NCI-H1930 (cell line): ENCODE measurements at regions not wholly inside any gene's neighbourhood (a gene's known extent, or its start where the extent isn't known, plus 50 kb on each side); places are given as distances from the start of the nearest gene placed in this dataset.

Source experiments
- DNase-seq, 2 experiments: peaks; one replicate each; lab custom pipeline; 2025; lab: John Stamatoyannopoulos, UW

DNA sequence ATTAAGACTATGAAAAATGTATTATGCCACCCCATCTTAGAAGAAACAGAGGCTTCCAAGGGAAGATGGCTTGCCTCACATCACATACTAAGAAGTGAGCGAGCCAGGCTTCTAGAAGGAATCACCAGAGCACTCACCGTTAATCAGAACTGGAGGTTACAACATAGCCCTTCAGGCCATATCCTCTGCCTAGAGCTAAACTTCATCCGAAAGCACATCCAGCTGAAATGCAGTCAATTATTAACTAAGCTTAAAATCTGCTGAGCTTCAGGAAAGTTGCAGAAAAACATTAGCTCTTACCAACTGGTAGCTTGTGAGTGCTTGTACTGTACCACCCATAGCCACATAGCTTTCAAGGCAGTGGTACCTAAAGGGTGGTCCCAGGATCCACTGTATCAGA lies 483.2 kb downstream of the TBL1XR1 start:
- no peak for DNase-seq

- DNase-seq, result no peak
Measured at GRCh38 chr3:176712191-176712590, 485.1 kb downstream of the TBL1XR1 start.

- DNase-seq, result no peak
Measured at GRCh38 chr3:176699288-176699687, 498.0 kb downstream of the TBL1XR1 start.

DNA sequence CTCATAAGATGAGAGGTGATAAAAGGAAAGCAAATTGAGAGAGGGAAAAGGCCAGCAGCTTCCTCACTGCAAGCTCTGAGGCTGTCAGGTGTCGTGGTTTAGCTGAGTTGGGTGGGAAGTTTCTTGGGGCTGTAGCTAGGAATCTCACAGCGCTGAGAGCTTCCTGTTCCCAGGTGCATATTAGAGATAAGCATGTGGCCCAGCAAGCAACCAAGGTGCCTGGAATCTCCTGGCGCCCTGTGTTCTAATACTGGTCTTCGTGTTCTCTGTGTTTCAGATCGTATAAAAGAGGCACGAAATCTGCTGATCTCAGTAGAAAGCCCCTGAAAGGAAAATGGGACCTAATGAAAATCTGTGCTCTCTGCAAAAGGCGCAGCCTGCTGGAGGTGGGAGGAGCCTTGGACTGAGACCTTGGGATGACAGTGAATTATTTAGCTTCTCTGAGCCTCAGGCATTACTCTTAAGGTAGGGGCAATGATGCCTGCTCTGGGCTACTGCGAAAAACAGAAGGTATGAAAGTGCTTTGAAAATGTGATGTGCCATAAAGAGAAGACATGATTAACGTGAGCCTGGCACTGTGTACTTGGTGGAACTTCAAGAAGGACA lies 499.9 kb downstream of the TBL1XR1 start:
- no peak for DNase-seq

- DNase-seq, result no peak
Measured at GRCh38 chr3:176696816-176697215, 500.5 kb downstream of the TBL1XR1 start.

DNA sequence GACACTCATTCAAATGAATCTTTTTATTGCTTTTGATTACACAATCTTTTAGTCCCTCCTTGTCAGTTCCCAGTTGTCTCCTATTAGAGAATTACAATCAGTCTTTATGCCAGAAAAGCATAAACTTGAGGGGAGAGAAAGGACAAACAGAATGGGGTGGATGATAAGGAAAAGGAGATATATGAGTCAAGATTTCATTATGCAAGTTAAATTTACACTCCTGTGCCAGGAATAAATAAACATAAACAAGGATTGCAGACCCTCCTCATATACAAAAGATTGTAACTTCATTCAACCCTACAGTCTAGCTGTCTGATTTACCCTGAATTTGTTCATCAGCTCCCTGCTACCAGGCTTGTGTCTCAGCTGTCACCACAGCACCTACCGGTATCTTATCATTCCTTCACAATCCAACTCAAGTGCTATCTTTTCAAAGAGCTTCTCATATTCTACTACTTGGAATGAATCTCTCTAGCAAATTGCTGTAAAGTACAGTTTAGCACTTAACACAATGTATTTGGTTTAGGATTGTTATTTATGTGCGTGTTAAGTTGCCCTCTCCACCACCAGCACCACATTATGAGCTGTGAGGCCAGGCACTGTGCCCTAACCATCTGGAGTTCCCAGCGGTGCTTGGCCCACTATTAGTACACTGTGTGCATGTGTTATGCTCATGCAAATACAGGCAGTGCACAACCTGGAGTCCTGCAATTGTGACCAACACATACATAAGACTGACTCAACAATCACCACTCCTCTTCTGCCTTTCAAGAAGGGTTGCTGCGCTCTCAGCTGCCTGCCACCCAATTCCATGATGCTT lies 504.1 kb downstream of the TBL1XR1 start:
- DNase-seq, result no peak

DNA sequence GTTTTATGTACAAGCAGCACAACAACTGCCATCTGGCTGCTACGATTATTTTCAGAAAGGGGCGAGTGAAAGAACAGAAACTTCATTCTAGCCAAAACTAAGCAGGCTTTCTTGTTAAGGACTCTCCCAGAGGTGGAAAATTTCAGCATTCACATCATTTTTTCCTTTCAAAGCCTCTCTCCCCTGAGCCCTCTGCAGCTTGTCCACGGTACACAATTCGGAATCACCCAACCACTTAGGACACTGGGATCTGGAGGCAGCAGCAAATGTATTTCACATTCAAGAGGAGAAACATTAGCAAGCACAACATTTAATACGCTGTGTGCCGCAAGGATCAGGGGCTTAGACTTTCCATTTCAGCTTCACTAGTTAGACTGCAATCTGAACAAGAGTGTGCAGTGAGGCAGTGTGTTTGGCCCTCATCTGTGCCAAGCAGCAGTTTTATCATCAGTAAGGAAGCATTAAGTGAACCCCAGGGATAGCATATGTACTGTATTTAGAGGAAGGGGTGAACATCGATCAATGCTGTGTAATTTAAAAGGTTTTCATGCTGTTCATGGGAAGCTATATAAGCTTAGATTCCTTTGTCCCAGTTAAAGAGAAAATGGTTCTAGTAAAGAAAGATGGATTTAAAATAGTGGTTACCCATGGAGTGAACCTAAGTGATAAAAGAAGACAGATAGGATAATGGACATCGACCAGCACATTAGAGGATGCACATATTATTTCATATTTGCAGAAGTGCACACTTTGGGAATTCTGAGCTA lies 504.9 kb downstream of the TBL1XR1 start:
- DNase-seq, result no peak

DNA sequence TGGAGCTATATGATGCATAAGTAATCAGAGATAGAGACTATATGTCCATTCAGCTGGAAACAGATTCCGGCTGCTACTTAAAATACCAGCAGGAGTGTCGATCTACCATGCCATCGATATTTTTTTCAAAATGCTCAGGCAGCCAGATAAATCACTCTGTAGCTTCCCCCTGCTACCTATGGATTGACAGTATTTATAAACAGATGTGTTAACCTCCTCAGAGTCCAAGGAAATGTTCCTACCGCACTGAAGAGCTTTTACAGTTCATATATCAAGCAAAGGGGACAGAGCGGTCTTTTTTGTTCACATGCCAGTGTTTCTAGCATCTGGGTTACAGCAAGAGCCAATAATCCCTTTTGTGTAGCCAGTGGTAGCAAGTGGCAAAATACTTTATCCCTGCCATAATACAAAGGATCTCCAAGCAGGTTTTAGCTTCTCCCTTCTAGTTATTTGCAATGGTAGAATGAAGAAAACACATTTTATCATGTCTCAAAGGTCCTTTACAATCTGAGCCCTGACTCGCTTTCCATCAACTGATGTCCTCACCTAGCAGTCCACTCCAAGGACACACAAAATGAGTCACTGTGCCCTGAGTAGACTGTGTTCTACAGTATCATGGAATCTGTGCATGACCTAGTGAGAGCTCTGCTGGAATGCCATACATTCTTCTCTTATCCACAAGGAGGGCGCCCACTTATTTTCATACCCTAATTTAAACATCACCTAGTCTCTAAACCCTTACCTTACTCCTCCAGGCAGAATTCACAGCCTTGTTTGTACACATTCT lies 507.0 kb downstream of the TBL1XR1 start:
- DNase-seq, result no peak

- DNase-seq, result no peak
Measured at GRCh38 chr3:176687754-176688153, 509.5 kb downstream of the TBL1XR1 start.

DNA sequence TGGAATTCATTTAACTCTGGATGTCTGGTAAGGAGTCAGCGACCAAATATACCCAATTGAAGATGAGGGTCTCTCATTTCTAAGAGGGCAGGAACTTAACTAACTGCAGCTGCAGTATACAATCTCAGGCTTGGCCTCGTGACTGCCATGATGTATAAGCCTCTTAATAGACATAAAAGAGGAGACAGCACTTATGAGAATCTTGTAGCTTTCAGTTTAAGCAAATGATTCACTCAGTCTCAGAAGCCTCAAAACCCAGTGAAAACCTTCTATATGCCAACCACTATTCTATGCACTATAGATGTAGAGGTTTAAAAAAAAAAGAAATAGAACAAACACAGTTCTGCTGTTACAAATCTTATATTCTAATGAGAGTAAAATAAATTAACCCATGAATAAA lies 513.9 kb downstream of the TBL1XR1 start:
- DNase-seq, result no peak

- no peak for DNase-seq
Measured at GRCh38 chr3:176663837-176664831, 533.1 kb downstream of the TBL1XR1 start.

DNA sequence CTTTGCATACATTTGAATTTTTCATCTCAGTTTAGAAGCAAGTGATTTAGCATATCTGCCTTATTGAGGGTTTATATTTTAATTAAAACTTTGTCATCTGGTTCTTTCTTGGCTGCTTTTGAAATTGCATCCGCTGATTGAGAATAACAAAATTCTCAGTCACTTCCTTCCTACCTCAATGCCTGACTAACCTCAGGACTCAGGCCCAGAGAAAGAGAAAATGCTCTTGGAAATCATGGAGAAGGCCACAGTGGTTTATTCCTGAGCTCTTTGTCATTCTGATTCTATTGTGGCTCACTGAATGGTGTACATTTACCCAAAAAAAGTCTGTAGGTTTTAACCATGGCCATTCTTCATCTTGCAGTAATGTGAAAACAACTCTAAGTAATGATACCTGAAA lies 533.9 kb downstream of the TBL1XR1 start:
- DNase-seq, result no peak

GRCh38 chr3:176661432-176661964 lies 535.8 kb downstream of the TBL1XR1 start:
- no peak for DNase-seq

GRCh38 chr3:176655404-176656094 lies 541.7 kb downstream of the TBL1XR1 start:
- DNase-seq, result no peak

DNA sequence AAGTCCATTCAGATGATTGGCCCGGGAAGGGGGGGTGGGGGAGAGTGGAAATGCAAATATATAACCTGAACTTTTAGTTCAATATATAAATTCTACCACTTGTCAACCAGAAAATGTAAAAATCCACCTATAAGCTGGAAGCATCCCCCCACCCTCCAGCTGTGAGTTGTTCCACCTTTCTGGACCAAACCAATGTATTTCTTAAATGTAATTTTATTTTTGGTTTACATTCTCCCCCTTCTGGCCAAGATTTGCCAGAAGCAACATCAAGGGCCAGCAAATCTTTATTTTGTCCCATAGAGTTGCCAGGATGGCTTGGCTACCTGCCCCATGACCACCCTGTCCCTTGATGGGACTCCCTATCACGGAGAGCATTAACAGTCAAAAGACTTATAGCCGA lies 545.7 kb downstream of the TBL1XR1 start:
- no peak for DNase-seq

- no peak for DNase-seq
Measured at GRCh38 chr3:176650478-176650877, 546.8 kb downstream of the TBL1XR1 start.

- DNase-seq, result no peak
Measured at GRCh38 chr3:176647987-176648386, 549.3 kb downstream of the TBL1XR1 start.

DNA sequence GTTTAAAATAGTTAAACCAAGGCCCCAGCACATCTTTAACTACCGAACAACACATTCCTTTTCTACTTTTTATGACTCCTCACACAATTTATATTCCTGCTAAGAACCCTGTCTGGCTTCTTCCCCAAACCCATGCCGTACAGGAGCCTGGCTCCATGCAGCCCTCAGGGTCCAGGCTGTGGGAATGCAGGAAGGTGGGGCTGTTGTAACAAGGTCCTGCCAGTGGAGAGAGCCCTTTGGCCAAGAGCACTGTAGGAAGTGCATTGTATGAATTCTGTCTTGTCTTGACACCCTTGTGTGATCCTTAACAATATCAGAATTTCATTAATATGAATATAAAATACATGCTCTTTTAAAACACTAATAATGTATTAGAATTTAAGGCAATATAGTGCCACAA lies 563.8 kb downstream of the TBL1XR1 start:
- DNase-seq, result no peak

DNA sequence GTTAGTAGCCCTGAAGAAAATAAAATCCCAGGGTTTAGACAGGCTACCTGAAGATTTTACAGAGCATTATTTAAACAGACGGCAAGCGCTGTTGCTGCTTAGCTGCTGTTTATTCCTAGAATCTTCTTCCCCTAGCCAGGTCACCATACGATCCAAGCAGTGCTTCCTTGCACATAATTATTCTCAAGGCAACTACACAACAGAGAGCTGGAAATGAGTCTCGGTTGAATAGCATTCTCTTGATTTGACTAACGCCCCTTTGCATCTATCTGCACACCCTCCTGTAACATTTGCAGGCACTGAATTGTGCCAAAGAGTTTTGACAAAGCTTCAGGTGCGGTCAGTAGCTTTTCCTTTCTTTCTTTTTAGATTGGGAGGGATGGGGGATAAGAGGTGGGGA lies 564.4 kb downstream of the TBL1XR1 start:
- DNase-seq, result no peak

DNA sequence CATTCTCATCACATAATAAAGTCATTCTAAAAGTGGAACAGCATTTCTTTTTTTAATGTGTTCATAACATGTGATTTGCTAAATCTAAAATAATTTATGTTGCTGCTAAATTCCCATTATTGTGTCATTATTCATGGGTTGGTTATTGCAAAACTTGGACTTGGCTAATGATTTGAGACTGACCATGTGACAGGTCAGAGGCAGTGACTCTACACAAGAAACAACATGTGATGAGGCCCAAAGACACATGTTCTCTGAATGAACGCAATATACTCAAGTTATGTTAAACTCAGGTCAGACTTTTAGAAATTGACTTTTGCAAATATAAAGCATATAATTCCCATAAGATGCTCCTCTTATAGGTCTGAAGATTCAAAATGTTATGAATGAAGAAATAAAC lies 566.1 kb downstream of the TBL1XR1 start:
- DNase-seq, result no peak
